ENCODE measurements at regions not wholly inside any gene's neighbourhood (a gene's known extent, or its start where the extent isn't known, plus 50 kb on each side); places are given as distances from the start of the nearest gene placed in this dataset.
"Not testable (repeated sequence)": the region's sequence is repeated elsewhere in the genome, so short reads cannot be mapped to it uniquely, and the experiment has no call there.

DNA sequence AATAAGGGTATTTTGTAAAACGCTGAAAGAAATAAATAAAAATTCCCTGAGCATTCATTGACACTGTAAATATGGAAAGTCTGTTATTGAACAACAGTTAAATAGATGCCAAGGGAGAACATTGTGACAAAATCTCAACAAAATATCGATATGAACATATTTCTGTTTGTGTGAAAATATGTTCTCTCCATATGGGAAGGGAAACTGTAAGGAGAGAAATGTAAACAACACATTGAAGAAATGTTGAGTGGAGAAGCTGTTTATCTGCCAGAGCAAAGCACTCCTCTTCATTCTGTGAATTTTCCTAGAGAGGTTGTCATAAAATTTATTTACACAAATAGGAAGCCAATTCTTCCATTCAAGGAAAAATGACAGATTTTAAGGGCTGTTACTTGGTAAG is 57.1 kb upstream of the EOMES start:
- no peak for DNase-seq

DNA sequence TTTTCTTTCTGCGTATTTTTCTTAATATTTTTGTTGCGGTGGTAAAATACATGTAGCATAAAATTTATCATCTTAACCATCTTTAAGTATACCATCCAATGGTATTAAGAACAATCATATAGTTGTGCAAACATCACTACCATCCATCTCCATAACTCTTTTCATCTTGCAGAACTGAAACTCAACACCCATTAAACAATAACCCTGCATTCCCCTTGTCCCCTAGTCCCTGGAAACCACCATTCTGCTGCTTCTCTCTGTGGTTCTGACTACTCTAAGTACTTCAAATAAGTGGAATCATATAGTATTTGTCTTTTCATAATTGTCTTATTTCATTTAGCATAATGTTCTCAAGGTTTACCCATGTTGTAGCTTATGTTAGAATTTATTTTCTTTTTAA is 67.3 kb upstream of the EOMES start:
- no peak for DNase-seq

DNA sequence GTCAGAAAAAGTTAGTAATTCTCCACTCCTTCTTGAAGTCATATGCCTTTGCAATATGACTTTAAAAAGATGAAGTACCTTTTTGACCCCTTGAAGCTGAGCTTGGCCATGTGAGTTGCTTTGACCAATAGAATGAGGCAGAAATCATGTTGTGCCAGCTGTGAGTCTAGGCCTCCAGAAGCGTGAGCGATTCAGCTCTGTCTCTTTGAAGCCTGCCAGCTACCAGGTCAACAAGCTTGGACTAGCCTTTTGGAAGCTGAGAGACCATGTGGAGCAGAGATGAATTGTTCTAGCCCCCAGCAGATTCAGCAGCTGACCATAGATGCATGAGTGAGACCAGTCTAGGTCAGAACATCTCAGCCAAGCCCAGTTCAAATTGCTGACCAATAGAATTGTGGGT is 69.8 kb upstream of the EOMES start:
- no peak for DNase-seq

DNA sequence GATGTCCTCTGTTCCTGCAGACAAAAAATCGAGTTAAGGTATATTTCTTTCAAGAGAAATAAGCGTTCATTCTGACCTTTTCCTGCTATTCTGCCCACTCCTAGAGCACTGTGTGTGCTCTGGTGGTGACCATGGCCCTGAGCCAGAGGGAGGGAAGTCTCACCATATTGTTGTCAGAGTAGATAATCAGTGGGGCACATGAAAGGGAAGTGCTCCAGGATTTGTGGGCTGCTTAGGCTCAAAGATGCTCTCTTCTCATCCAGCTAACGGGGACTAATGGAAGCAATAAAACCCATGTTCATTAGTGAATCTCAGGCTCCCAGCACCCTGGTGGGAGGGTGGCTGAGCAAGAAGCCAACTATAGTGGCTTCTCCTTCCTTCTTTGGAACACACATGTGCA is 70.7 kb upstream of the EOMES start:
- DNase-seq: no peak

DNA sequence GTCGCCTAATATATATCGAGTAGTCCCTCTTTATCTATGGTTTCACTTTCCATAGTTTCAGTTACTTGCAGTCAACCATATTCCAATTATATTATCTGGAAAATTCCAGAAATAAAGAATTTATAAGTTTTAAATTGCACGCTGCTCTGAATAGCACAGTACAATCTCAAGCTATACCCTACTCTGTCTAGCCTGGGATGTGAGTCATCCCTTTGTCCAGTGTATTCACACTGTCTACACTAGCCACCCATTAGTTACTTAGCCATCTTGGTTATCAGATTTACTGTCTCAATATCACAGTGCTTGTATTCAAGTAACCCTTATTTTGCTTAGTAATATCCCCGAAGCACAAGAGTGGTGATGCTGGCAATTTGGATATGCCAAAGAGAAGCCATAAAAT is 72.1 kb upstream of the EOMES start:
- no peak for DNase-seq

DNA sequence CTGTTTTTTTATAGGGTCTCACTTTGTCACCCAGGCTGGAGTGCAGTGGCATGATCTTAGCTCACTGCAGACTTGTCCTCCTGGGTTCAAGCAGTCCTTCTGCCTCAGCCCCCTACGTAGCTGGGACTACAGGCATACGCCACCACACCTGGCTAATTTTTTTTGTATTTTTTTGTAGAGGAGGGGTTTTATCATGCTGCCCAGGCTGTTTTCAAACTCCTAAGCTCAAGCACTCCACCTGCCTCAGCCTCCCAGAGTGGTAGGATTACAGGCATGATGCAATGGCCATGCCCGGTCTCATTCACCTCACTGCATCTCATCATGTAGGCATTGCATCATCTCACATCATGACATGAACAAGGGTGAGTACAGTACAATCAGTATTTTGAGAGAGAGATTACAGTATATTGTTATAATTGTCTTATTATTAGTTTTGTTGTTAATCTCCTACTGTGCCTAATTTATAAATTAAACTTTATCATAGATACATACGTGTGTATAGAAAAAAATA is 74.3 kb upstream of the EOMES start:
- no peak for DNase-seq

DNA sequence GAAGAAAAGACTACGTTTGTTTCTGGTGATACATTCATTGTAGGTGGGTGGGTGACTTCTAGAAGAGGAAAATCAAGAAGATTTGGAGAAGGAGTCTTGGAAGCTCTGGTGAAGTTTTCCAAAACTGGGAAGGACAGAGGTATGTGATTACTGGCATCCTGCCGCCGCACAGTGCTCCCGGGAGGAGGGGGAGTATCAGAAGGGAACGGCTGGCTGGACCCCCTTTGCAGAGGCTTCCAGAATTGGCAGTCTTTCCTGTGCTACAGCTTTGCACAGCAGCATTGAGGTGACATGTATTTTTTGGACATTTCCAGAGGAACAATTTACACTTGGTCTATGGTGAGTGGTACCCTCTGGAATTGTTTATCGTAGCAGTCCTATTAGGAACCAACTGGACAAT is 75.7 kb upstream of the EOMES start:
- no peak for DNase-seq

DNA sequence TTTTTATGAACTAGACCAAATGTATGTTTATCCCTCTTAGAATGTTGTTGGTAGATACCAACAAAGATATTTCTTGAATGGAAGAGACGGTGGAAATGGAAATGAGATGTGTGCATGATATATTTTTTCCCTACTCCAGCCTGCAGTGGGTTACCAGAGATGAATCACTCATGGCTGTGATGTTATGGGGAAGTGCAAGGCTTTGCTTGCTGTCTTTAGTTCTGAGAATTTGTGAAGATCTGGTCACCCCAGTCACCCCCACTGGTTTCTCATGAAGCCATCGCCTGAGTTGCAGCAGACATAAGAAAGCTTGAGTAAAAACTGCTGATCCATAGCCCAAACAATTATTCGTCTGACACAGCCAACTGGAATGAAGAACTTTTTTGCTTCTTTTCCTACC is 78.1 kb upstream of the EOMES start:
- DNase-seq: no peak

DNA sequence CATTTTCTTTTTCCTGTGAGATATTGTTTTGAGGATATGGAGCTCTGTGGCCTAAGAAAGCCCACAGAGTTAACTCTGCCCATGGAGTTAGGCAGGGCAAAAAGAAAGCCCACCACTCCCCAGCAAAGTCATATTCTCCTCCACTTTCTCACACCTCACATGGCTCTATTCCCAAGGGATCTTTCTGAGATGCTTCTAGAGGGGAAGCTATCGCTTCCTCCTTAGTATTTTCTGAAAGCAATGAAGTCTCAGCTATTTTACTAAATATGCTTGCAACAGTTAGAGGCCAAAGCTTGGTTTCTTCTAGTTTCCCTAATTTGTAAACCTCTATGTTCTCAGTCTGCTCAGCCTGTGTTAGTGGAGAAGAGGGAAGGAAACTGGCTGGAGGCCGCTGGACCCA is 80.3 kb upstream of the EOMES start:
- DNase-seq: no peak

DNA sequence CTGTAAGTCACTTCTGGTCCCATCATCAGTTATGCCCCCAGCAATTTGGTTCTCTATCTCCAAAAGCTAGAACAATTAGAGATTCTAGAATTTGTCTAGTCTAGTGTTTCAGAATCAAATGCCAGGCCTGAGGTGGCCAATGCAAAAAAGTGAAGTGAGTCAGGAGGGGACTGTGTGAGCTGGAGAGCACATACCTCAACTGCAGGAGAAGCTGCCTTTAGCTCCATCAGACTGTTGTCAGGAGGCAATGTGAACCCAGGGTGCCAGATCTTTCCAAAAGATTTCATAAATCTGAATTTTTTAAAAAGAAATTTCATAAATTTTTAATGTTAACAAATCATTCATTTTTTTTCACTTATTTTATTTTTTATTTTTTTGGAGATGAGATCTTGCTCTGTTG is 80.7 kb upstream of the EOMES start:
- DNase-seq: no peak

DNA sequence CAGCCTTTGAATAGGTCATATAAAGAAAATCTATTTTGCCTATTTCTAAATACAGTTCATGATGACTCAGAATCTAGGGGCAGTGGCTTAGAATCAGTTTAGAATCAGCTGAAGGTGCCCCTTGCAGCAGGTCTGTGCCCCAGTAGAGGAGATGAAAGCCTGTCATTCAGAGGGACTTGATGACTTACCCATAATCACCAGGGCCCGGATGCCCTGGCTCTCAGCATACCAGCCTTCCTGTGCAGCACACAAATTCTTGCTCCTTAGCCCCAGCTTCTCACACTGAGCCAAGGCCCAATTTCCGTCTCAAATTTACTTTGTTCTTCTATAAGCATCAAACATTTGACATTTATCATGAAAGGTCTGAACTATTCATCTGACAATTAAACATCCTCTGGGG is 83.2 kb upstream of the EOMES start:
- no peak for DNase-seq

DNA sequence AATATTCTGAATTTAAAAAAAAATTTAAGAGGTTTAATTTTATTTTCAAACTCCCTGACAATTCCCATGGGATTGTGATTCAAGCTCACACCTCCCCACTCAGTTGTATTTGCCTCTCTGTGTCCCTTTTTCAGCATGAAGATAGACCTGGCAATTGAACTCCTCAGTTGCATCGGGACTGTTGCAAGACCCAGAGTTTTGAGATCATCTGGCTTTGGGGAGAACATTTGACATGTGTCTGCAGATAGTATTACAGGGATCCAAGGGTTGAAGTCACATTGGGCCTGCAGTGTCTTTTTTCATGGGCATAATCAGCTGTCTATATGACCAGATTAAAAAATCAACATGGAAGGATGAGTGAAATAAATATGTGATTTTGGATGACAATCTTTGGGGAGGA is 91.1 kb upstream of the EOMES start:
- DNase-seq: no peak

DNA sequence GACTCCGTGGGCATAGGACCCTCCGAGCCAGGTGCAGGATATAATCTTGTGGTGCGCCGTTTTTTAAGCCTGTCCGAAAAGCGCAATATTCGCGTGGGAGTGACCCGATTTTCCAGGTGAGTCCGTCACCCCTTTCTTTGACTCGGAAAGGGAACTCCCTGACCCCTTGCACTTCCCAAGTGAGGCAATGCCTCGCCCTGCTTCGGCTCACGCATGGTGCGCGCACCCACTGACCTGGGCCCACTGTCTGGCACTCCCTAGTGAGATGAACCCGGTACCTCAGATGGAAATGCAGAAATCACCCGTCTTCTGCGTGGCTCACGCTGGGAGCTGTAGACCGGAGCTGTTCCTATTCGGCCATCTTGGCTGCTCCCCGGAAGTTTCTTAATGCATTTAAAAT is 99.5 kb upstream of the EOMES start:
- not testable (repeated sequence) for DNase-seq

DNA sequence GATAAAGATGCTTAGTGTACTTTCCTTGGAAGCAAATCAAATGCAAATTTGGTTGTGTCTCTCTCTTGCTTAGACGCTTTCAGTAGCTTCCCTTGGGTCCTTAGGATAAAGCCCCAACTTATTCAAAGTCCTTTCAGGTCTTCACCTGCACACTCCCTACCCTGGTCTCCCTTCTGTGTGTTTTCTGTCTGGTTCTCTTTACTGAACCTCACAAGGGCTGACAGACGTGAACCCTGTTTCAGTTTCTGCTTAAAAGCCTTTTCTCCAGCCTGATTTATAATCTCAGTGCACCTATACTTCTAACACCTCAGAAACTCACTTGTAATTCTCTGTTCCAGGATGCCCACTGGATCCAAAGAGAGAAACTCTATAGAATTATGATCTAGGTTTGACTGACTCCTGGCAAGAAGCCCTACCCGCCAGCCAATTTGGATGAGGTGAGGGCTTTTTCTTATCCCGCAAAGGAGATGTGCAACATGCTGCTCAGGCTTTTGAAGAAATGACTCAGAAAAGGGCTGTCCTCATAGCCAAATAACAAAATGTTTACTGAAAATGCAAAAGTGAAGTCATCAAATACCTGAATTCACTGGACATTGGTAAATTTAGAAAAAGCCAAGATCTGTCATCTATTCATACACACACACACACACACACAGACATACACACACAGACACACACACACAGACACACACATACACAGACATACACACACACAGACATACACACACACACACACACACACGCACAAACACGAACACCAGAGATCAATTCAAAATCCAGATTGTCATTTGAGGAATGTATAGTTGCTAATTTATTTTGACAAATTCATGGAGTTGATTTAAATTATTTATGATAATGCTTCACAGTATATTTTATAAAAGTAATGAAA is 102.4 kb upstream of the EOMES start:
- DNase-seq: no peak

DNA sequence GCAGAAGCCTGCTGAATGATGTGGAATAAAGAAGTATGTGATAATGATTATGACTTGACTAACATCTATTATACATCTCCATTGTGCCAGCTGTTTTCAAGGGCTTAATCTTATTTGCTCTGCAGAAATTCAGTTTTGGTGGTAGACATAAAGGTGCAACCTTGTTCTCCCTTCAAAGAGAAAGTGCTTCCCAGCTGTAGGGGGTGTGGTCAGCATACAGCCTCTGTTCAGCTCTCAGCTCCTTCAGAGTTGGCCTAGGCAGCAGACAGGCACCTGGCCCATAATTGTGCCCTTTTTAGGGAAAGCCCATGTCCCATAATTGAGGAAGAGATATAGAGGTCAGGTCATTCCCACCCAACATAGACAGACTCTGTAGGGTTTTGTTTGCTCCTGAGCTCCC is 104.3 kb upstream of the EOMES start:
- DNase-seq: no peak

DNA sequence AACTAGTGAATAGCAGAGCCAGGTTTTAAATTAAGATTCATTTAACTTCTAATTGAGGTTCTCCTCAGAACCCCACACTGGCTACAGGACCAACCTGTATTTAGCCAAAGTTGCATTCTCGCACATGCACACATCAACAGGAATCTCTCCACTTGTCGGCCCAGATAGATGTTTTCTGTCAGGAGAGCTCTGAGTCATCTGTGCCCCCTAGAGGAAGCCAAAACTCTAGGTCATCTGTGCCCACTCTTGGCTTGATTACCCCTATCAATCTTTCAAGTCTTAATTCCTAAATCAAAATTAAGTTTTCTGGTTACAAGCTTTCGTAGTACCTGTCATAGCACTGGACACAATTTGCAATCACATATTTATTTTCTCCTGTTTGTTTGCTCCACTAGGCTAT is 104.9 kb upstream of the EOMES start:
- no peak for DNase-seq

DNA sequence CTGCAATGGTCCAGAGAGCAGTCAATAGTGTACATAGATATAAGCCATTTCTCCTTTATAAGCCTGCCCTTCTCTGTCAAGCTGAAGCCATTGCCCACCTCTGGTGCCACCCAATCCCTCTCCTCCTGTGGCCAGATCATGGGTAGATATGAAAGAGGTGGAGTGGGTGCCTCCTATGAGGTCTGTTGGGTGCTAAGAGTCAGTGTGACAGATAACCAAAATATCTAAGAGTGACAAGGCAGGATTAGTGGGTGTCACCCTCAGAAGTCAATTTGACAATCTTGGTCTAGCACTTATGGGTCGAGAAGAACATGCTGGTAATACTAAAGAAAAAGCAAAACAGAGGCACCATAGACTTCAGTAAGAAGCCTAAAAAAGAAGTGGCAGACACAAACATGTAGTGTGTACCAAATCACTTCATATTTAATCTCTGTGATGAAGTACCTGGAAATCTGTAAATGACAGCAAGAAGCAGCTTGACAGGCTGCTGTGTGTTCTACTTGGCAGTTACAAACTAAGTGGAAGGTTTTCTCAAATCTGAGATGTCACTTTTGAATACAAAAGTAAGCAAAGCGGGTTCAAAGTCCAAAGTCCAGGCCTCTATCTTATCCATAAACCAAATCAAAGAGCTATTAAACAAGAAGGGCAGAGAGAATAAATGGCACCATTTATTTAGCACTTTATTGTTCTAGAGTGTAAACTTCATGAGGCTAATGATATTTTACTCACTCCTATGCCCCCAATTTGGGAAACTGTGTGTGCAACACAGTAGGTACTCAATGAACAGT is 118.9 kb upstream of the EOMES start:
- no peak for DNase-seq

DNA sequence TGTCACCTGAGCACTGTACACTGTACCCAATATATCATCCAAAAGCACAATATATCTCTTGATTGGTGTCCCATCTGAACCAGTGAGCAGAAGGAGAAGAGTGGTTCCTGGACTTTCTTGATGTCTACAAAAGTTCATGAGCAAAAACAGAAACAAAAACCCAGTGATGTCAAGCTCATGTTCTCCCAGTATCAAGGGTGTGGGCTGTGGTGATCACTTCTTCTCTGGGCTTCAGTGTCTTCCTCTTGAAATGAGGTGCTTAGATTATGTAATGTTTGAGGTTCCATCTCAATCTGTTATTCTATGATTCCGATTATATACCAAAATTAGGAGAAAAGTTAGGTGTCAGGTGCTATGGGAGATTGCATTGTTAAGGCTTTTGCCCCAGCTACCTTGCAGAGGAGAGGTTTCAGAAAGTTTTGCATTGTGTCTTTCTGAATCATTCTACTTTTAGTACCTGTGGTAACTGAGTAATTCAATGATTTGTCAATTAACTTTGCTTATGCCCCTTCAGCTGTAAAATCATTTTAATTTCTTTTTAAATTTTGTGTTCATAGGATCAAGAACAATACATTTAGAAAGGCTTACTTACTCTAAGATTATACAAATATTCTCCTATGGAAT is 122.0 kb upstream of the EOMES start:
- no peak for DNase-seq

DNA sequence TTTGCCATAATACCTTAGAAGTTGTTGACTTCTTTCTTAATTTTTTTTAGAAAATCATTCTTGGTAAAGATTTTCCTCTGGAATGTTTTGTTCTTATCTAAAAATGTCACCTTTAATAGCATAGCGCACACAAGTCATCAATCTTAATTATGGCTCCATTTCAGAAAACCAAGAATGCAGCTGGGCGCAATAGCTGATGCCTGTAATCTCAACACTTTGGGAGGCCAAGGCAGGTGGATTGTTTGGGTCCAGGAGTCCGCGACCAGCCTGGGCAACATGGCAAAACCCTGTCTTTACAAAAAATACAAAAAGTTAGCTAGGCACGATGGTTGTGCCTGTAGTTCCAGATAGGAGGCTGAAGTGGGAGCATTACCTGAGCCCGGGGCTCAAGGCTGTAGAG is 125.6 kb upstream of the EOMES start:
- DNase-seq: no peak

DNA sequence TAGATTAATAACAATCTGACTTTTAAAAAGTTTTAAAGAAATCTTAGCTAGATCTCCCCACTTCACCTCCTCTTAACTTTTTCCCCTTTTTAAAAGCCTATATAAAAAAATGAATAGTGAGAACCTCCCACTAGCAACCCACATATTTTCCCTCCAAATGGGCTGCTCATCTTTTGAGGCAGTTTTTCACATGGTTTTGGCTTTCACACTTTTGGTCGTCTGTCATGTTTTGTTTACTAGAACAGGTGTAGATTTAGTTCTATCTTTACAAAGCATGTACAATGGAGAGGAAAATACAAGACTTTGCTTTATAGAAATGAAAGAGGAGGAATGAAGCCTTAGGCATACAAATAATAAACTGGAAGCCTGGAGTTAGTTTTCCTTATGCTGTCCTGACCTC is 126.7 kb upstream of the EOMES start:
- no peak for DNase-seq

DNA sequence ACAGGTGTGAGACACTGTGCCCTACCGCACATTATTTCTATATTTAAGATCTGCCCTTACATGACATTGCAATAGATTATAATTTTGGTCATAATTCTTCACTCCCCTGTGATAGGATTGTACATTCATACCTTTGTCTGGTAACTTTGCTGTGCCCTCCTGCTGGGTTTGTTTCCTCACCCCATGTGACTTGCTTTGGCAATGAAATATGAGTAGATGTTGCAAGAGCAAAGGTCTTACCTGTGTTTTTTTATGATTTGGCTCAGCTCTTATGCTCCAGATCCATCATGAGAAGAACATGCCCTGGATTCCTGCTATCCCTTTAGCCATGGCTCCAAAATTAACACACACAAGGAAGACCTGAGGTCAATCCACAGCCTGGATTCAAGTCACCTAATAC is 137.7 kb upstream of the EOMES start:
- no peak for DNase-seq

All from right lung (tissue), 2 donors.